HepG2 (cell line): ENCODE measurements at regions not wholly inside any gene's neighbourhood (a gene's known extent, or its start where the extent isn't known, plus 50 kb on each side); places are given as distances from the start of the nearest gene placed in this dataset.

Experiments
- ATAC-seq: fragments of 200-7000 bp; cut with Tn5 transposase; 3 replicates; pipeline ENCODE4 v1.9.1; 2020; ENCODE audit warnings: mild to moderate bottlenecking, moderate library complexity
- BruUV-seq: library from RNA; stranded (reverse); fragments of 400-500 nt; replicated peaks from 2 replicates; lab custom pipeline; 2021; lab: Mats Ljungman, UMichigan
- CTCF ChIA-PET: fragments of 300-600 bp; formaldehyde crosslinking; extraction: SDS; loops from one replicate; lab custom pipeline; 2021; ENCODE audit warnings: low total read pairs, inconsistent platforms, low intra/inter-chr PET ratio; lab: Yijun Ruan, JAX
- POLR2A ChIA-PET: fragments of 350-600 bp; sonication (Branson Sonifier 250); formaldehyde crosslinking; loops from one replicate; lab custom pipeline; 2020; ENCODE audit warnings: antibody characterized with exemption, inconsistent platforms; lab: Yijun Ruan, JAX
- DNase-seq: peaks from one replicate; pipeline ENCODE4 v3.0.0-alpha.2; 2015; ENCODE audit warnings: low spot score
- FAIRE-seq: peaks from 3 replicates; lab custom pipeline; 2011; peaks lifted over from hg19 to GRCh38; lab: Jason Lieb, UNC
- H2AFZ ChIP-seq: one replicate; pipeline ENCODE4 v1.6.1; 2011; ENCODE audit warnings: low read length, inconsistent platforms
- H3K27ac ChIP-seq: fragments of 300-600 bp; 3 replicates; pipeline ENCODE4 v1.8.0; 2011; ENCODE audit warnings: mixed run types, mild to moderate bottlenecking, mixed read lengths, low read length, inconsistent platforms; ENCODE audit not compliant: insufficient read depth; ENCODE audit errors: extremely low read length
- H3K27me3 ChIP-seq, 2 experiments: fragments of 200-600 bp in 1 of 2; 2 replicates in 1 of 2; 3 replicates in 1 of 2; pipeline versions ENCODE4 v1.6.0 to v1.8.0; 2011; ENCODE audit warnings: low read length in 2 of 2, mild to moderate bottlenecking in 2 of 2, moderate library complexity in 2 of 2, inconsistent platforms in 1 of 2; ENCODE audit not compliant: insufficient read depth in 2 of 2, control insufficient read depth in 1 of 2
- H3K36me3 ChIP-seq, 2 experiments: fragments of 200-600 bp in 1 of 2; replicated peaks in 1 of 2; 2 replicates in 1 of 2; 3 replicates in 1 of 2; pipeline versions ENCODE4 v1.5.1 to v1.8.0; 2011; ENCODE audit warnings: low read length in 2 of 2, inconsistent platforms in 1 of 2; ENCODE audit not compliant: insufficient read depth in 2 of 2, control insufficient read depth in 1 of 2
- H3K4me1 ChIP-seq: 2 replicates; pipeline ENCODE4 v1.5.1; 2012; ENCODE audit warnings: low read length, inconsistent platforms; ENCODE audit not compliant: insufficient read depth
- H3K4me2 ChIP-seq: 2 replicates; pipeline ENCODE4 v1.6.0; 2011; ENCODE audit warnings: low read depth, low read length, inconsistent platforms
- H3K4me3 ChIP-seq, 3 experiments: fragments of 200-600 bp in 1 of 3; sonication (generic), shearing (Covaris generic) in 1 of 3; replicated peaks in 1 of 3; 2 replicates each; pipeline ENCODE4 v1.5.1; 2011 to 2016; ENCODE audit warnings: low read length in 3 of 3, inconsistent platforms in 2 of 3, low read depth in 2 of 3, mild to moderate bottlenecking in 2 of 3, control low read depth in 1 of 3, mixed read lengths in 1 of 3; ENCODE audit not compliant: insufficient read depth in 1 of 3
- H3K79me2 ChIP-seq: one replicate; pipeline ENCODE4 v1.6.1; 2011; ENCODE audit warnings: low read length, inconsistent platforms; ENCODE audit not compliant: insufficient read depth
- H3K9ac ChIP-seq: 2 replicates; pipeline ENCODE4 v1.6.0; 2011; ENCODE audit warnings: mild to moderate bottlenecking, low read depth, low read length, inconsistent platforms; ENCODE audit not compliant: insufficient read depth
- H3K9me3 ChIP-seq: 2 replicates; pipeline ENCODE4 v1.5.1; 2012; ENCODE audit warnings: mild to moderate bottlenecking, low read length
- H4K20me1 ChIP-seq: 2 replicates; pipeline ENCODE4 v1.6.0; 2011; ENCODE audit warnings: inconsistent platforms, mild to moderate bottlenecking, low read length, moderate library complexity; ENCODE audit not compliant: insufficient read depth
- ADNP ChIP-seq: sonication (generic); formaldehyde crosslinking; IDR thresholded peaks from 2 replicates; pipeline ENCODE4 v1.4.0; 2020; ENCODE audit warnings: missing genetic modification reagents
- EZH2 ChIP-seq: conservative IDR thresholded peaks from 2 replicates; pipeline ENCODE4 v1.6.1; 2012; ENCODE audit warnings: mild to moderate bottlenecking, low read depth, low read length, moderate library complexity
- HNRNPLL ChIP-seq: fragments of 200-400 bp; formaldehyde crosslinking; IDR thresholded peaks from 2 replicates; pipeline ENCODE4 v1.6.1; 2017; ENCODE audit warnings: mild to moderate bottlenecking, low read depth, low read length; ENCODE audit not compliant: poor library complexity, severe bottlenecking
- ZNF33A ChIP-seq: sonication (generic); formaldehyde crosslinking; IDR thresholded peaks from 2 replicates; pipeline ENCODE4 v1.5.1; 2020; ENCODE audit warnings: missing genetic modification reagents, mild to moderate bottlenecking, moderate library complexity, borderline replicate concordance
- WGBS: methylation state at CpG from one replicate; pipeline ENCODE4 v1.1.6; 2017; ENCODE audit warnings: low lambda C conversion rate; 5-methylcytosine and 5-hydroxymethylcytosine counted together
- in situ Hi-C: cut with HindIII; loops from 2 replicates; pipeline ENCODE4 v1.10.0; 2017; ENCODE audit warnings: low pct_unique_long_range_greater_than_20kb; ENCODE audit not compliant: extremely low pct_ligation_motif_present
- intact Hi-C: fragments of 100-400 bp; cut with micrococcal nuclease; formaldehyde crosslinking; loops from one replicate; pipeline ENCODE4 v1.10.0; 2022; ENCODE audit not compliant: unreplicated experiment

- H2AFZ ChIP-seq: no peak overlapping the region
- in situ Hi-C loops (no loop called here), intact Hi-C loops (no loop called here)
- ChIA-PET POLR2A (no interaction called here), CTCF (no interaction called here)
- H3K36me3 ChIP-seq: no peaks in the 10 kb centered on the region
- H3K9ac ChIP-seq: no peak overlapping the region
- no peaks in the 10 kb centered on the region for H4K20me1 ChIP-seq
- H3K9me3 ChIP-seq: peaks cover 2% of the 10 kb centered on the region
- ATAC-seq: no peak
- no peak for DNase-seq
- no peaks in the 10 kb centered on the region for H3K4me1 ChIP-seq
- TF ChIP-seq EZH2 (peak; percentile 81; the same call in 1 of the 2 replicates), ADNP (CRISPR knock-in tag) (no peak)
- H3K27me3 ChIP-seq: peaks cover 2 to 25% of the 10 kb centered on the region in 2 experiments; a peak in 2 of 5 replicates
- H3K4me2 ChIP-seq: no peak overlapping the region
- BruUV-seq: no TSS peak
- FAIRE-seq: no peak
- no peak overlapping the region for H3K27ac ChIP-seq
- 49% methylated on average over 24 of the region's 30 CpGs for WGBS
- no peak overlapping the region; a peak in 1 of 6 replicates for H3K4me3 ChIP-seq
- no peaks in the 10 kb centered on the region for H3K79me2 ChIP-seq
Observed at GRCh38 chr20:60086821-60087562, 128.8 kb downstream of the CDH26 start.

GRCh38 chr20:60087563-60088105 lies 129.4 kb downstream of the CDH26 start:
- no TSS peak for BruUV-seq
- no peaks in the 10 kb centered on the region for H3K79me2 ChIP-seq

More at GRCh38 chr20:60087563-60088105, 129.4 kb downstream of the CDH26 start:
- FAIRE-seq (no peak), DNase-seq (no peak), ATAC-seq (no peak; the same call in 2 of the 3 replicates)
- Histone ChIP-seq H3K9ac (no peak overlapping the region), H2AFZ (no peak overlapping the region), H3K27me3 (peaks cover 2 to 25% of the 10 kb centered on the region in 2 experiments; a peak in 2 of 5 replicates), H3K4me3 (no peak overlapping the region; a peak in 1 of 6 replicates), H3K9me3 (peaks cover 9% of the 10 kb centered on the region), H3K4me2 (no peak overlapping the region), H3K36me3 (no peaks in the 10 kb centered on the region), H3K4me1 (no peaks in the 10 kb centered on the region), H3K27ac (no peak overlapping the region), H4K20me1 (no peaks in the 10 kb centered on the region)
- in situ Hi-C loops: no loop called here
- intact Hi-C loops: no loop called here
- TF ChIP-seq HNRNPLL (peak; percentile 14), ZNF33A (CRISPR knock-in tag) (no peak), EZH2 (0 out of 2 replicates have a peak, but pooled peaks have one; percentile 66)
- ChIA-PET POLR2A (no interaction called here), CTCF (no interaction called here)
- WGBS: 56% methylated on average over 54 of the region's 60 CpGs
